Uterus (tissue), 3 donors: ENCODE measurements at regions not wholly inside any gene's neighbourhood (a gene's known extent, or its start where the extent isn't known, plus 50 kb on each side); places are given as distances from the start of the nearest gene placed in this dataset.

Experiments used
- DNase-seq, 2 donors: peaks; one replicate each; pipeline ENCODE4 v3.0.0-alpha.2; 2019 to 2020
- H3K27ac ChIP-seq, 2 donors: fragments of 200-600 bp; sonication (generic); 1 replicate in 1 of 2; 2 replicates in 1 of 2; pipeline ENCODE4 v1.5.1; 2016 to 2018
- H3K27me3 ChIP-seq, 2 donors: fragments of 200-600 bp; sonication (generic); one replicate each; pipeline ENCODE4 v1.5.1; 2018 to 2019; ENCODE audit warnings: control low read depth in 1 of 2
- H3K36me3 ChIP-seq, 2 donors: fragments of 200-600 bp; sonication (generic); one replicate each; pipeline ENCODE4 v1.5.1; 2019; ENCODE audit warnings: control low read depth in 1 of 2
- H3K4me1 ChIP-seq, 2 donors: fragments of 200-600 bp; sonication (generic); one replicate each; pipeline ENCODE4 v1.5.1; 2018 to 2019; ENCODE audit warnings: control low read depth in 1 of 2
- H3K4me3 ChIP-seq, 2 donors: fragments of 200-600 bp; sonication (generic); 1 replicate in 1 of 2; 2 replicates in 1 of 2; pipeline ENCODE4 v1.5.1; 2018 to 2019; ENCODE audit warnings: mild to moderate bottlenecking in 1 of 2
- H3K9me3 ChIP-seq, 2 donors: fragments of 200-600 bp; sonication (generic); one replicate each; pipeline ENCODE4 v1.5.1; 2019; ENCODE audit warnings: control low read depth in 1 of 2
- POLR2A ChIP-seq, 2 donors: fragments of 450-650 bp; IDR thresholded peaks; one replicate each; pipeline ENCODE4 v1.6.1; 2016; ENCODE audit warnings: antibody characterized with exemption in 2 of 2, mild to moderate bottlenecking in 1 of 2, moderate library complexity in 1 of 2
- intact Hi-C: fragments of 100-400 bp; cut with DNase I; formaldehyde crosslinking; loops from one replicate; pipeline ENCODE4 v1.15.1; 2023; ENCODE audit warnings: low total_unique reads
- TF ChIP-seq, protein P1 (sequence below), 4 experiments: fragments of 200-600 bp in 2 of 4; fragments of 450-650 bp in 2 of 4; sonication (generic) in 2 of 4; IDR thresholded peaks; one replicate each; pipeline ENCODE4 v1.5.1; 2016 to 2019; ENCODE audit warnings: antibody characterized with exemption in 4 of 4, mild to moderate bottlenecking in 2 of 4, moderate library complexity in 1 of 4
- donor health status: DM: yes; HTN: yes; CAD: no.

GRCh38 chr5:2263763-2264162, 381.0 kb upstream of the IRX4 start:
- no peaks in the 10 kb centered on the region for H3K36me3 ChIP-seq
- intact Hi-C loops, result no loop called here
- no peak for TF ChIP-seq POLR2A (IDR thresholded peaks at IDR 0.05)
- TF ChIP-seq, protein P1, sequence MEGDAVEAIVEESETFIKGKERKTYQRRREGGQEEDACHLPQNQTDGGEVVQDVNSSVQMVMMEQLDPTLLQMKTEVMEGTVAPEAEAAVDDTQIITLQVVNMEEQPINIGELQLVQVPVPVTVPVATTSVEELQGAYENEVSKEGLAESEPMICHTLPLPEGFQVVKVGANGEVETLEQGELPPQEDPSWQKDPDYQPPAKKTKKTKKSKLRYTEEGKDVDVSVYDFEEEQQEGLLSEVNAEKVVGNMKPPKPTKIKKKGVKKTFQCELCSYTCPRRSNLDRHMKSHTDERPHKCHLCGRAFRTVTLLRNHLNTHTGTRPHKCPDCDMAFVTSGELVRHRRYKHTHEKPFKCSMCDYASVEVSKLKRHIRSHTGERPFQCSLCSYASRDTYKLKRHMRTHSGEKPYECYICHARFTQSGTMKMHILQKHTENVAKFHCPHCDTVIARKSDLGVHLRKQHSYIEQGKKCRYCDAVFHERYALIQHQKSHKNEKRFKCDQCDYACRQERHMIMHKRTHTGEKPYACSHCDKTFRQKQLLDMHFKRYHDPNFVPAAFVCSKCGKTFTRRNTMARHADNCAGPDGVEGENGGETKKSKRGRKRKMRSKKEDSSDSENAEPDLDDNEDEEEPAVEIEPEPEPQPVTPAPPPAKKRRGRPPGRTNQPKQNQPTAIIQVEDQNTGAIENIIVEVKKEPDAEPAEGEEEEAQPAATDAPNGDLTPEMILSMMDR (IDR thresholded peaks at IDR 0.05), result no peak
- H3K27me3 ChIP-seq, result no peaks in the 10 kb centered on the region
- H3K9me3 ChIP-seq, result no peaks in the 10 kb centered on the region
- H3K4me3 ChIP-seq, result no peak overlapping the region
- no peaks in the 10 kb centered on the region for H3K4me1 ChIP-seq
- DNase-seq, result no peak
- no peak overlapping the region for H3K27ac ChIP-seq

DNA sequence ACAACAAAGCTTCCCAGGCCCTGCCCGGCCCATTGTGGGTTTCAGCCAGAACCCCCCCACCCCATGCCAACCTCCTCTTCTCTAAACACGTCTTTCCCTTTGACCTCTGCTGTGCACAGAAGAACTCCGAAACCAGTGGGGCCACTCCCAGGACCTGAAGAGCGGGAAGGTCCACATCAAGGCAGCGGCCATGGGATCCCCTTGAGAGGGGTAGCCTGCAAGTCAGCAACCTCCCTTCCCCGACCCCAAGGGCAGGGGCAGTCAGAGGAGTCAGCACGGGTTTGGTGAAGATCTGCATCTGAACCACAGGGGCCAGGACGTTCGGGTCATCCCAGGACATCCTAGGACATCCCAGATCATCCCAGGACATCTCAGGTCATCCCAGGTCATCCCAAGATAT, 379.9 kb upstream of the IRX4 start:
- H3K4me1 ChIP-seq, result no peaks in the 10 kb centered on the region
- TF ChIP-seq, protein P1 (IDR thresholded peaks at IDR 0.05), result no peak
- no peak for TF ChIP-seq POLR2A (IDR thresholded peaks at IDR 0.05)
- no peak overlapping the region for H3K27ac ChIP-seq
- H3K36me3 ChIP-seq, result no peaks in the 10 kb centered on the region
- DNase-seq, result no peak
- H3K4me3 ChIP-seq, result no peak overlapping the region
- H3K9me3 ChIP-seq, result no peaks in the 10 kb centered on the region
- no peaks in the 10 kb centered on the region for H3K27me3 ChIP-seq
- intact Hi-C loops, result no loop called here

GRCh38 chr5:2261004-2261703, 378.4 kb upstream of the IRX4 start:
- H3K36me3 ChIP-seq, result no peaks in the 10 kb centered on the region
- H3K9me3 ChIP-seq, result no peaks in the 10 kb centered on the region
- no peak for DNase-seq
- H3K27ac ChIP-seq, result no peak overlapping the region
- no peak overlapping the region for H3K4me3 ChIP-seq
- no peaks in the 10 kb centered on the region for H3K4me1 ChIP-seq
- intact Hi-C loops, result no loop called here
- H3K27me3 ChIP-seq, result no peaks in the 10 kb centered on the region
- TF ChIP-seq, protein P1 (IDR thresholded peaks at IDR 0.05), result no peak
- TF ChIP-seq POLR2A (IDR thresholded peaks at IDR 0.05), result no peak

DNA sequence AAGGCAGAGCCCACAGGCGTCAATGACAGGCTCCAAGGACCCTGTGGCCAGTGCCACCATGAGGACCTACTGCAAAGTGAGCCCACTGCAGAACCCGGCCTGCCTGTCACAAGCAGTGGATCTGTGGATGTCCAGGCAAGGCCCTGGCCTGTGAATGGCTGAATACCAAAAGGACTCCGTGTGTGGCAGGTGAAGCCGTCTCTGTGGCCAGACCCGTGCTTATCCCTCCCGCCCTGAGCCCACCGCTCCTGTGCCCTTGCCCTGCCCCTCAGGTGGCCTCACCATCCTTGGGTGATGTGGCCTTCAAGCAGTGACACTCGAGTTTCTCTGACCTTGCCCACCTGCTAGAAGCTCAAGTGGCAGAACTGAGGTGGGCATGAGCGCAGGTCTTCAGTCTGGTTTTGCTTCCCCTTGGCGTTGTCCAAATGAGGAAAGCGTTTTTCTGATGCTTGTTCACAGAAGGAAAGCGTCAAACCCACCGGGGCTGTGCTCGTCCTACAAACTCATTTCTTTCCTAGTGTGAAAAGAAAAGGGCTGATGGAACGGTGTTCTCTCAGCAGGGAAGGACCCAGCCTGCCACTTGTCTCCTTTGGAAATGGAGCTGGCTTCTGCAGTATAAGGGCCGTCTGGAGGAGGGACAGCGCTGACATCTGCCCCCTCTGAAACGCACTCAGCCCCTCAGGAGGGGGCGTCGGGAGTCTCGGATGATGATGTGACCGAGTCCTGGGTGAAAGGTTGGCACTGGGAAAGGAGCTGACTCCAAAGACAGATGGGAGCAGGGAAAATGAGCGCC, 377.7 kb upstream of the IRX4 start:
- no peak for DNase-seq
- Histone ChIP-seq H3K27ac (no peak overlapping the region), H3K4me3 (no peak overlapping the region), H3K36me3 (no peaks in the 10 kb centered on the region), H3K27me3 (no peaks in the 10 kb centered on the region), H3K4me1 (no peaks in the 10 kb centered on the region), H3K9me3 (no peaks in the 10 kb centered on the region)
- TF ChIP-seq POLR2A (IDR thresholded peaks at IDR 0.05), result no peak
- TF ChIP-seq, protein P1 (IDR thresholded peaks at IDR 0.05), result no peak
- intact Hi-C loops, result no loop called here

DNA sequence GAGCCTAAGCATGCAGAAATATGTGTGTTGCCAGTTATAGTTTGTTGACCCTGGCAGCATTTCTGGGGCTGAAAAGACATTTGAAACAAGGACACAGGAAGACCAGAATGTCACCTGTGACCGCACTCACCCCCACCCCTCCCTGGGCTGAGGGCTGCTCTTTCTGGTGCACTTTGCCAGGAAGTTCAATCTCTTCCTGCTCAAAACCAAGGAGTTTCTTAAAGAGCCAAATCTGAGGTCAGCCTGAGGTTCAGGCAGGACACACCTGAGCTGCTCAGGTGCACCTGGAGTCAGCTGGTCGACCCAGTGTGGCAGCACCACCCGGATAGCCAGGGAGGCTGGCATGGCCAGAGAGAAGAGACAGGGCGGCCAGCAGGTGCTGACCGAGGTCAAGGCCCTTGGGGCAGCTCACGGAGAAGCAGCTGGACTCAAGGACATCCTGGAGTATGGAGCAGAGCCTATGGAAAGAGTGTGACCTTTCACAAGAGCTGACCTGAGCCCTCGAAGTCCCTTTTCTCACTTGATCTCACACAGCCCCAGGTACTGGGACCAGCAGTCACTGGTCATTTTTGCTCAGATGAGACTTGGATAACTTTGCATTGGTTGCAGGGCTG, 376.9 kb upstream of the IRX4 start:
- H3K4me3 ChIP-seq, result no peak overlapping the region
- TF ChIP-seq, protein P1 (IDR thresholded peaks at IDR 0.05), result no peak
- no peak for TF ChIP-seq POLR2A (IDR thresholded peaks at IDR 0.05)
- H3K4me1 ChIP-seq, result no peaks in the 10 kb centered on the region
- H3K9me3 ChIP-seq, result no peaks in the 10 kb centered on the region
- no peaks in the 10 kb centered on the region for H3K36me3 ChIP-seq
- no peaks in the 10 kb centered on the region for H3K27me3 ChIP-seq
- DNase-seq, result no peak
- intact Hi-C loops, result no loop called here
- no peak overlapping the region for H3K27ac ChIP-seq
